Erythroblast (primary cell): ENCODE measurements at regions not wholly inside any gene's neighbourhood (a gene's known extent, or its start where the extent isn't known, plus 50 kb on each side); places are given as distances from the start of the nearest gene placed in this dataset.

Experiments used
- GATA1 ChIP-seq: IDR thresholded peaks from 2 replicates; pipeline ENCODE4 v1.6.1; 2011; ENCODE audit warnings: low read depth, mild to moderate bottlenecking, control low read depth, low read length, moderate library complexity
- POLR2A ChIP-seq: IDR thresholded peaks from 2 replicates; pipeline ENCODE4 v1.6.1; 2011; ENCODE audit warnings: mild to moderate bottlenecking, low read length

DNA sequence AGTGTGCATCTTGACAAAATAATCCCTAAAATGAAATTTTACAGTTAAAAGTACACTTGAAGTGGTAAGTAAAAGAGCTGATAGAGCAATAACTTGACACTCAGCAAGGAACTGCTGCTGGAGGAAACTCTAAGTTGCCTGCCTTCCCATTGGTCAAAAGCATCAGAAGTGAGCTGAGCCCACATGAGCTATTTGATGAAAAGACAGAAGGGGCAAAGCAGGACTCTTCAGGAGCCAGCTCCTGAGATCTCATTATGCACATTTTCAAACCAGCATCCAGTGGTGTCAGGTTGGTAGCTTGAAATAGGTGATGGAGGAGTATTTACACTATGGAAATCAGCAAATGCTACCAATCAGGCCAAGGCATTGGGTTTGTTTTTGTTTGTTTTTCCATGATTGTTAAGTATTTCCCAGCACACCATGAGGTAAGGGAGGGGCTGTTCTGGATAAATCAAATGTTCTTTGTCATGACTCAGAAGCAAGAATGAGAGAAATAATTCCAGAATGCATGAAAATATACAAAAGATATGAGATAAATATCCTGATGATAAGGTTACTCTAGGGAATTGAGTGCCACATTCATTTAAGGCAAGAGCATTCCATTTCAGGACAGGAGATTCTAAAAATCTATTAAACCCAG lies 316.6 kb downstream of the SNX13 start:
- no peak for TF ChIP-seq POLR2A
- TF ChIP-seq GATA1: no peak
